ENCODE measurements at regions not wholly inside any gene's neighbourhood (a gene's known extent, or its start where the extent isn't known, plus 50 kb on each side); places are given as distances from the start of the nearest gene placed in this dataset.

DNA sequence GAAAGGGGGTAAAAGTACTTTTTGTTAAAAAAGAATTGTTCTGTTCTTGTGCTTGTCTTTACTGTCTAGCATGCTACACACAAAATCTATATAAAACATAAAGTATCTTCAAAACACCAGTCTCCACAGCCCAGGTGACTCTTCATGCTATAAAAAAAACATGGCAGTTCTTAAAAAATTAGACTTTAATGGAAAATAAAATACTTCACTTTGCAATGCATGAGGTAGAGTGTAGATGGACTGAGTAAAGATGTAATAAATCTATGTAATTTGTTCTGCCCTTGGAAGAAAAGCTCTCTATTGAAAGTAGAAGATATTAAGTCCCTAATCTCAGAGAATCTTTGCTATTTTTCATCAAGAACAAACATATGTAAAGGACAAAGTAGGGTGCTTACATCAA lies 425.4 kb downstream of the NOVA1 start:
- no peak overlapping the region for H3K27ac ChIP-seq
- no peak overlapping the region for H3K9ac ChIP-seq
- no peaks in the 10 kb centered on the region for H3K4me1 ChIP-seq
- no peaks in the 10 kb centered on the region for H3K9me3 ChIP-seq (ENCODE audit: control insufficient read depth, low read length)
- H3K4me2 ChIP-seq (ENCODE audit: low read length), result no peak overlapping the region
- TF ChIP-seq CTCF (IDR thresholded peaks at IDR 0.05), result no peak
- no peak overlapping the region for H3K4me3 ChIP-seq (ENCODE audit: low read depth, low read length)
- H3K27me3 ChIP-seq (ENCODE audit: control insufficient read depth, insufficient read depth, low read length), result no peaks in the 10 kb centered on the region
- no peak overlapping the region for H2AFZ ChIP-seq
- H3K79me2 ChIP-seq, result no peaks in the 10 kb centered on the region
- no peaks in the 10 kb centered on the region for H3K36me3 ChIP-seq (ENCODE audit: control insufficient read depth, insufficient read depth, low read length)

GRCh38 chr14:26170885-26171284 lies 426.9 kb downstream of the NOVA1 start:
- Histone ChIP-seq H3K4me3 (ENCODE audit: low read depth, low read length) (no peak overlapping the region), H3K36me3 (ENCODE audit: control insufficient read depth, insufficient read depth, low read length) (no peaks in the 10 kb centered on the region), H3K4me1 (no peaks in the 10 kb centered on the region), H3K79me2 (no peaks in the 10 kb centered on the region), H2AFZ (no peak overlapping the region), H3K27me3 (ENCODE audit: control insufficient read depth, insufficient read depth, low read length) (no peaks in the 10 kb centered on the region), H3K9me3 (ENCODE audit: control insufficient read depth, low read length) (no peaks in the 10 kb centered on the region), H3K9ac (no peak overlapping the region), H3K4me2 (ENCODE audit: low read length) (no peak overlapping the region), H3K27ac (no peak overlapping the region)
- no peak for TF ChIP-seq CTCF (IDR thresholded peaks at IDR 0.05)

DNA sequence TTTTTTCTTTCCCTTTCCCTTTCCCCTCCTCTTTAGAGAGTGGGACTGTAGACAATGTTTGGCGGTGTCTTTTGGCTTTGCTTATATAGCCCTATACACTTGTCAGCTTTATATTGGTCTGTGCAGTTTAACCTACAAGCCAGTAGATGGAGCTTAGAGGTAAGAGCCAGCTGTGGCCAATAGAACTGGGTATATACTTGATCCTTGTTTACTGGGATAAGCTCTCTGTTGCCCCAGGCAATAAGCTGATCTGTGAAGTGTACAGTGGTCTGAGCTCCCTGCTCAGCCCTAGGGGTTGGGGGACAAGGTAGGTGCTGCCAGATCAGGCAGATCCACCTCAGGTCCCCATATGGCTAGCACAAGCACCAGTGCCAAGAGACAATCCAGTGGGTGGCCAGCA lies 434.1 kb downstream of the NOVA1 start:
- no peak overlapping the region for H3K27ac ChIP-seq

DNA sequence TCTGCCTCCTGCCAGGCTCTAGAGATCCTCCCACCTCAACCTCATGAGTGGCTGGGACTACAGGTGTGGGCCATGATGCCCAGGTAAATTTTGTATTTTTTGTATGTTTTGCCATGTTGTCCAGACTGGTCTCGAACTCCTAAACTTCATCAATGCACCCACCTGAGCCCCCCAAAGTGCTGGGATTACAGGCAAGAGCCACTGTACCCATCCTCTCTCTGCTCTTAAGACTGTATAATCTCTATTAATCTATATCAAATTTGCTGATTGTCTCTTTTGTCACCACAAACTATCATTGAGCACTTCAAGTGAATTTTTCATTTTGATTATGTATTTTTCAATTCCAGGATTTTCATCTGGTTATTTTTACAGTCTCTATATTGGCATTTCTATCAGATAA lies 440.3 kb downstream of the NOVA1 start:
- Histone ChIP-seq H3K79me2 (no peaks in the 10 kb centered on the region), H2AFZ (no peak overlapping the region), H3K36me3 (ENCODE audit: control insufficient read depth, insufficient read depth, low read length) (no peaks in the 10 kb centered on the region), H3K4me2 (ENCODE audit: low read length) (no peak overlapping the region), H3K27me3 (ENCODE audit: control insufficient read depth, insufficient read depth, low read length) (no peaks in the 10 kb centered on the region), H3K4me3 (ENCODE audit: low read depth, low read length) (no peak overlapping the region), H3K27ac (no peak overlapping the region), H3K9me3 (ENCODE audit: control insufficient read depth, low read length) (no peaks in the 10 kb centered on the region), H3K9ac (no peak overlapping the region), H3K4me1 (no peaks in the 10 kb centered on the region)
- TF ChIP-seq CTCF (IDR thresholded peaks at IDR 0.05), result no peak

More for the DNA sequence above, 434.1 kb downstream of the NOVA1 start:
- H3K4me3 ChIP-seq (ENCODE audit: low read depth, low read length), result no peak overlapping the region
- no peak for TF ChIP-seq CTCF (IDR thresholded peaks at IDR 0.05)
- no peak overlapping the region for H3K4me2 ChIP-seq (ENCODE audit: low read length)
- H3K9ac ChIP-seq, result no peak overlapping the region
- no peak overlapping the region for H2AFZ ChIP-seq
- no peaks in the 10 kb centered on the region for H3K4me1 ChIP-seq
- H3K9me3 ChIP-seq (ENCODE audit: control insufficient read depth, low read length), result no peaks in the 10 kb centered on the region
- H3K27me3 ChIP-seq (ENCODE audit: control insufficient read depth, insufficient read depth, low read length), result no peaks in the 10 kb centered on the region
- no peaks in the 10 kb centered on the region for H3K79me2 ChIP-seq
- no peaks in the 10 kb centered on the region for H3K36me3 ChIP-seq (ENCODE audit: control insufficient read depth, insufficient read depth, low read length)

DNA sequence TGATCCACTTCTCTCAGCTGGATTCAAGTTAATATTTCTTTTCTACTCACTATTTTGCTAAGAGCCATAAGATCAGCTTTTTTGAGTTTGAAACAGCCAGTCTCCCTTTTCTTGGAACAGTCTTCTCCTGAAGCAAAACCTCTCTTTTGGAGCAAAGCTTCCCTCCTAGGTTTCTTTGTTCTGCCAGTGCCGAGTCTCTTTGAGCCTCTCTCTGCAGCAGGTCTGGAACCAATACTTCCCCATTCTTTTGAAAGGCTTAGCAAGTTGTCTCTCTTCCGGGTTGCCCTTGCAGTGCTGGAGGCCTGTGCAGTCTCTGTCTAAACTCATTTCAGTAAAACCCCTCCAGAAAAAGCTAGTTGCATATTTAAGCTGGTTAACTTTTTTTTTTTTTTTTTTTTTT lies 454.8 kb downstream of the NOVA1 start:
- TF ChIP-seq CTCF (IDR thresholded peaks at IDR 0.05), result no peak
- H3K79me2 ChIP-seq, result no peaks in the 10 kb centered on the region
- H3K36me3 ChIP-seq (ENCODE audit: control insufficient read depth, insufficient read depth, low read length), result no peaks in the 10 kb centered on the region
- no peak overlapping the region for H3K4me3 ChIP-seq (ENCODE audit: low read depth, low read length)
- no peak overlapping the region for H2AFZ ChIP-seq
- no peak overlapping the region for H3K4me2 ChIP-seq (ENCODE audit: low read length)
- no peaks in the 10 kb centered on the region for H3K4me1 ChIP-seq
- H3K27ac ChIP-seq, result no peak overlapping the region
- H3K9me3 ChIP-seq (ENCODE audit: control insufficient read depth, low read length), result no peaks in the 10 kb centered on the region
- no peak overlapping the region for H3K9ac ChIP-seq
- no peaks in the 10 kb centered on the region for H3K27me3 ChIP-seq (ENCODE audit: control insufficient read depth, insufficient read depth, low read length)
